ENCODE measurements at regions not wholly inside any gene's neighbourhood (a gene's known extent, or its start where the extent isn't known, plus 50 kb on each side); places are given as distances from the start of the nearest gene placed in this dataset.
"Not testable (repeated sequence)": the region's sequence is repeated elsewhere in the genome, so short reads cannot be mapped to it uniquely, and the experiment has no call there.

GRCh38 chr9:7338586-7339281 lies 460.8 kb downstream of the DMAC1 start:
- FAIRE-seq, result no peak

- FAIRE-seq, result no peak
These were observed 463.1 kb downstream of the DMAC1 start for GRCh38 chr9:7336356-7337065.

GRCh38 chr9:7333719-7334118 lies 465.9 kb downstream of the DMAC1 start:
- FAIRE-seq, result no peak

DNA sequence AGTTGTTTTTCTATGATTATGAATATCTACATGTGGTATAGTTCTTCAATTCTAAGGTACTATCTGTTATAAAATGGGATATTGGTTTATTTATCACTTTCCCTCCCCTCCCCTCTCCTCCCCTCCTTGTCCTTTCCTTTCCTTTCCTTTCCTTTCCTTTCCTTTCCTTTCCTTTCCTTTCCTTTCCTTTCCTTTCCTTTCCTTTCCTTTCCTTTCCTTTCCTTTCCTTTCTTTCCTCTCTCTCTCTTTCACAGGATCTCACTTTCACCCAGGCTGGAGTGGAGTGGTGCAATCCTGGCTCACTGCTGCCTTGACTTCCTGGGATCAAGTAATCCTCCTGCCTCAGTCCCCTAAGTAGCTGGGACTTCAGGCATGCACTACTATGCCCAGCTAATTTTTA lies 466.8 kb downstream of the DMAC1 start:
- no peak for FAIRE-seq

- no peak for FAIRE-seq
These were observed 471.1 kb downstream of the DMAC1 start for GRCh38 chr9:7328453-7328852.

DNA sequence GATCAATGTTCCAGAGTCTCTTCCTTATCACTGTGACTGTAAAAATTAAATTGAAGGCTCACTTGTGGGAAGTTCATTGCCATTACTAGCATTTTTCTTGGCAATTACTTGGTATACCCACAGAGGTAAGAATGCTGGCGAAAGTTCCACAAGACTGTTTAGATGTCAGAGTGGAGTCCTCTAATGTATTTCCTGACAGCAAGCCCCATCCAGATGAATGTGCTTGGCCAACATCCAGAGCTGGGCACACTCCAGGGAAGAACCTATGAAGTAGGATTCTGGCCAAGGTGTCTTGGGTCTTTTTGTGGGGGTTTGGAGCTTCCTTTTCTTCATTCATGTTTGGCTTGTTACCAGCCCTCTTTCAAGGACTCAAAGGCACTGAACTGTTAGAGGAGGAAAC lies 473.6 kb downstream of the DMAC1 start:
- FAIRE-seq, result no peak

DNA sequence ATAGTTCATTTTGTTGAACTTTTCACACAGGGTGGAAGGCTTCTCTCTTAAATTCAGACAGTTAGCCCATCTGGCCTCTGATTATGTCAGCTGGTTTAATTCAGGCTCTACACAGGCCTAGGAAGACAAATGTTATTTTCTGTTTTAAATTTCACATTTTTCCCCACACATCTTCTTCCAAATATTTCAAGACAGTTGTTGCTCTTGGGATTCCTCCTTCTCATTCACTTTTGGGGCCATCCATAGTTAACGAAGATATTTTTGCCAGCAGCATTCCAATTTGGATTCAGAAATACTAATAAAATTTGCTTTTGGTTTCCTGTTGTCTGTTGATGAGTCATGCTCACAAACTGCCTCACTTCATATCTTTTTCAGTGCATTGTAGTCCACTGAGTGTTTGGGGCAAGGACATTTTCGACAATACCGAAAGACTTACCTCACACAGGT lies 475.4 kb downstream of the DMAC1 start:
- no peak for FAIRE-seq

- no peak for FAIRE-seq
These were observed 478.7 kb downstream of the DMAC1 start for GRCh38 chr9:7320841-7321240.

GRCh38 chr9:7320139-7320538 lies 479.4 kb downstream of the DMAC1 start:
- FAIRE-seq, result no peak

DNA sequence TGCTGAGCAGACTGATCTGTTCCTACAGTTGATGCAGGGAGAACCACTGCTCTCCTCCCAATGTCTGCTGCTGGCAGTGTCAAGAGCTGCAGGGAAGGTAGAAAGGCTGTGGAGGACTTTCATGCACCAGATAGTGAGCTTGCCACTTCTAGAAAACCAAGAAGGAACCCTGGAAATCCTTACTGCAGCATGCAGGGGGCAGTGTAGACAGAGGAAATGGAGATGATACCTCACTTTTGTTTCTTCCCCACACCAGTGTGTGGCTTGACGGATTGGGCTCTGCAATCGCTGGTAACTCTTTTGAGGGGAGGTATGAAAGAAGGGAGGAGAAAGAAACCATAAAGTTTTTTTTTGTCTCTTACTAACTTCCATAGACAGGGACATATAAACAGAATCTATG lies 480.7 kb downstream of the DMAC1 start:
- no peak for FAIRE-seq

GRCh38 chr9:7316967-7317366 lies 482.6 kb downstream of the DMAC1 start:
- FAIRE-seq, result no peak

DNA sequence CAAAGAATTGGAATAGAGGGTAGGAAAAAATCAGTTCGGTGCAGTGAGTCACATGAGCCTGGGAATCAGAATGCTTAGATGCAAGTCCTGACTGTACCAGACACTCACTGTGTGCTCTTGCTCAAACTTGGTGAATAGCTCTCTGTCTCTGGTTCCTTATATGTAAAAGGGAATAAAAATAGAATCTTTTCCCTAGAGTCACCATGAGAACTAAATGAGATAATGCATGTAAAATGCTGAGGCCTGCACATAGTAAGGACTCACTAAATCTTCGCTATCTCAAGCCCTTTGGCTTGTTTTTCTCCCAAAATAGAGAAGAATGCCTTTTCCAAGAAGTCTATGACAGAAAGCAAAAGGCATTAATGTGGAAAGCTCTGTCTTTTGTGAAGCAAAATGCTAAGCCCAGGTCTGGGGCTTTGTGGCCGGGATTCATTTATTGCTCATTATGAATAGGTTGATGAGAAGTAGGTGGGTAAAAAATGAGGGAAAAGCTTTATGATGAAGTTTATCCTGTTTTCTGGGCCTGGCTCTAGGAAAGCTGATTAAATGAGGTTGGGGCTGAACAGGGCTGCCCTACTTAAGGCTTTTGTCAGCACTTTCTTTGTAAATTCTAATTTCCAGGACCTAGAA lies 483.3 kb downstream of the DMAC1 start:
- FAIRE-seq, result no peak

DNA sequence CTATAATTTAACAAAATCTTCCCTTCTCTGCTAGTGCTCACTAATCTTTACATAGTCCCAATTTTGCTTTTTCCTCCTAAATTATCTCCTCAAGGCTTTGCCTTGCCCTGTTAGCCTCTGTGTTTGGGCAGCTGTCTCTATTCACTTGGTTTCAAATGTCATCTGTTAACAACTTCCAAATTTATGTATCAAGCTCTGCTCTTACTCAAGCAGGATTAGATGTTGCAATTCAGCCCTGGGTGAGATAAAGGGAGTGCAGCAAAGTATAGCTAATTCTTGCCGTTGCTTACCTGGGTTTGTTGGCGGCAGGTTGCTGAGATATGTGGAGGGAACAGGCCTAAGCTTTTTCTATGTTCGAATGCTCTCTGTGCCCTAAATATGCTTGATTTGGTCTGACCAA lies 483.8 kb downstream of the DMAC1 start:
- FAIRE-seq, result no peak

GRCh38 chr9:7315116-7315515 lies 484.5 kb downstream of the DMAC1 start:
- FAIRE-seq, result no peak

DNA sequence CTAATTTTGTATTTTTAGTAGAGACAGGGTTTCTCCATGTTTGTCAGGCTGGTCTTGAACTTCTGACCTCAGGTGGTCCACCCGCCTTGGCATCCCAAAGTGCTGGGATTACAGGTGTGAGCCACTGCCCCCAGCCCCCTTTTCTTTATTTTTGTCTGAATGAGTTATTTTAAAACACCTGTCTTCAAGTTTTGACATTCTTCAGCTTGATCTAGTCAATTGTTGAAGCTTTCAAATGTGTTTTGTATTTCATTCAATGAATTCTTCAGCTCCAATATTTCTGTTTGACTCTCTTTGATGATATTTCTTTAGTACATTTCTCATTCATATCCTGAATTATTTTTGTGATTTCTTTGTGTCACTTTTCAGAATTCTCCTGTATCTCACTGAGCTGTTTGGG lies 486.2 kb downstream of the DMAC1 start:
- no peak for FAIRE-seq

- not testable (repeated sequence) for FAIRE-seq
These were observed 490.5 kb downstream of the DMAC1 start for GRCh38 chr9:7309051-7309450.

DNA sequence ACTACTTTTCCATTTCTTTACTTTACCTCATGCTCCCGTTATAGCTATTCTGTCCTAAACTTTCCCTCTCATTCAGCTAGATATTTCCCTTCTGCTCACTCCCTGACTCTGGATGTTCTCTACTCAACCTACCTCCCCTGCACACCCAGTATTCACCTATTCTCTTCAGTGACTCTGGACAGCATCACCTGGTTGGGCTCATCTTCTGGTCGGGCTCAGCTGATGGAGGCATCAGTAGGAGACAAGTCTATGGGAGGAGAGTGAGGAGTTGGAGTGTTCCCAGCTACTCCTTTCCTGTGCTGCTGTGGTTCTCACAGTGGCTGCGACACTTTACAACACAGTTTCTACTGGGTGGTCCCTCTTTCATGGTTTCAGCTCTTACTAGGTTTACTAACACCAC lies 493.9 kb downstream of the DMAC1 start:
- no peak for FAIRE-seq

GRCh38 chr9:7304627-7304995 lies 495.0 kb downstream of the DMAC1 start:
- FAIRE-seq, result no peak

DNA sequence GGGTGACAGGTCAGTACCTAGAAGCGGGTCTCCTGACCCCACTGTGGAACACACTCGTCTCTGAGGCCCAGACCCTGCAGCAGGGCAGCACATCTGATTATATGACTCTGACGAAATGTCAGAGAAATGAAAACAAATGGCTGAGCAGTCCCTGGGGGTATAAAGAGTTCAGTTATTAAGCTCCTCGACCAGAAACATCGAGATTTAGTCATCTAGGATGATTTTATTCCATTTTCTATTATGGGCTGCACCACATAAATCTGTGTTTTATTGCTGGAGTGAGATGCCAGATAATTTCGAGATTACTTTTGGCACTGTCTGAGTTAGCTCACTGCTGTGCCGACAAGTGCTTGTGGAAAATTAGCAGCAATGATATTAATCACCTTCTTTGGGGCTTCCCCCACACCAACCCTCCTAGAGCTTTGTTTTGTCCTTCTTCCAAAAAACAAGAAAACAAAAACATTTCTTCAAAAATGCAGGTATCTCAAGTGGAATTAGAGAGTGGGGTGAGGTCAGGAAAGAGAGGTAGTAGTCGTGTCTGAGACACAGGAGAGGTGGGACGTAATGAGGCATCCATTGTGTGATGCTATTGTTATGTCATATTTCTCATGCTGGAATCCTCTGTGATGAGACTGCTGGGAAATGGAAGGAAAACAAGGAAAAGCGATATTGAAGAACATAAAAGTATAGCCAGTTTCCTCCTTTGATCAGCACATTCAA lies 495.5 kb downstream of the DMAC1 start:
- FAIRE-seq, result no peak

- no peak for FAIRE-seq
These were observed 499.1 kb downstream of the DMAC1 start for GRCh38 chr9:7300484-7300883.

DNA sequence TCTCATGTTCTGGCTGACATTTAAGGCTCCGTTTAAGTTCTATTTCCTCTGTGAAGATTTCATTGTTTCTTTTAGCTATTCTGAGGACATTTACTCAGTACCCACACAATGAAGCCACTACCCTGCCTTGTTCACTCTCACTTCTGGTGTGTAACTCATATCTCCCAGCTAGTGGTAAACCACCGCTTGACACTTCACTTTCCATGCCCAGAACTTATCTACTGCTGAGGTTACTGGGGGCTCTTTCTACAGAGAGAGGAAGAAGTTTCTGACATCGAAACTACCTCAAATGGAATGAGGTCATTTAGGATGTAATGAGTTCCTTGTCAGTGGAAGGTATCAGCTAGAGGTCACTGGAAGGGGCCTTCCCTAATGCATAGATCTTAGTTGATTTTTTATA lies 501.5 kb downstream of the DMAC1 start:
- no peak for FAIRE-seq

DNA sequence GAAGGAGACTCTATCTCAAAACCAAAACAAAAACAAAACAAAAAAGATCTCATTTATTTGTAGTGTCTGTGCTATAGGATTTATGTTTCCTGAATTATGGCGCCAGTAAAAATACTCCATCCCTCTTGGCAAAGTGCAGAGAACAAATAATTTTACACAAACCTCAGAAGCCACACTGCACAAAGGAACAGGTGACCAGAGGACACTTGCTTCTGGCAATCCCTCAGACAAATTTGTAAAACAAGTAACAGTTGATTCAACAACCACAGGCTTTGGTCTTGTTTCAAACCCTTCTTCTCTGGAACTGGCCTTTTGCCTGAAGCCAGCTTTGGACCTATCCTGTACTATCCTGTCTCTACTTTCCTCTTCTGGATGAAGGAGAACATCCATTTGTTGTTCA lies 502.1 kb downstream of the DMAC1 start:
- no peak for FAIRE-seq

DNA sequence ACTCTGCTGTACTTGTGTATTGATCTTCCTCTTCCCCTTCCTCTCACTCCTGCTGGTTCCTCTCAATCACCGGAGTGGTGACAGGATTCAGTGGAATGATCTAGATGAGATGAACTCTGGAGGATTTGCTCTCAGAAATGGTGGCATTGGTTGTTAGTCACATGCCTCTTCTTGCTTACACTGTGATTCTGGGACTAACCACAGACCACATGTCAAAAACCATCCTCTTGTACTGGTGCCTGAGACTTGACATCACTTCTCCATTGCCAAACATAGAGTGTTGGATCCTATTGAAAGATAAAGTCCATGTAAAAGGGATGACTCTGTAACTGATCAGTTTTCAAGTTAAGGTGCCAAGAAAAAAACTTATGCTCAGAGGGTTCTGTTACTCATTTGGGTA lies 506.5 kb downstream of the DMAC1 start:
- no peak for FAIRE-seq

GRCh38 chr9:7289773-7290172 lies 509.8 kb downstream of the DMAC1 start:
- no peak for FAIRE-seq

Measured in colon (tissue), 2 donors.